ENCODE measurements at regions not wholly inside any gene's neighbourhood (a gene's known extent, or its start where the extent isn't known, plus 50 kb on each side); places are given as distances from the start of the nearest gene placed in this dataset.

- FAIRE-seq = no peak
These were observed 838.2 kb upstream of the CHAC2 start for GRCh38 chr2:52929412-52929811.

- no peak for FAIRE-seq
These were observed 847.9 kb upstream of the CHAC2 start for GRCh38 chr2:52919673-52920072.

- no peak for FAIRE-seq
These were observed 849.1 kb upstream of the CHAC2 start for GRCh38 chr2:52918551-52918950.

GRCh38 chr2:52916981-52917380 lies 850.6 kb upstream of the CHAC2 start:
- no peak for FAIRE-seq

GRCh38 chr2:52904355-52904891 lies 863.2 kb upstream of the CHAC2 start:
- FAIRE-seq = no peak

GRCh38 chr2:52897511-52898044 lies 870.0 kb upstream of the CHAC2 start:
- no peak for FAIRE-seq

GRCh38 chr2:52895726-52896340 lies 871.8 kb upstream of the CHAC2 start:
- no peak for FAIRE-seq

GRCh38 chr2:52886556-52886955 lies 881.0 kb upstream of the CHAC2 start:
- no peak for FAIRE-seq

GRCh38 chr2:52884761-52885352 lies 882.7 kb upstream of the CHAC2 start:
- no peak for FAIRE-seq

GRCh38 chr2:52882974-52883373 lies 884.6 kb upstream of the CHAC2 start:
- no peak for FAIRE-seq

- no peak for FAIRE-seq
These were observed 886.0 kb upstream of the CHAC2 start for GRCh38 chr2:52881606-52882005.

- FAIRE-seq = no peak
These were observed 886.7 kb upstream of the CHAC2 start for GRCh38 chr2:52880872-52881271.

- FAIRE-seq = no peak
These were observed 888.0 kb upstream of the CHAC2 start for GRCh38 chr2:52879561-52879960.

GRCh38 chr2:52877703-52878102 lies 889.9 kb upstream of the CHAC2 start:
- FAIRE-seq = no peak

GRCh38 chr2:52874466-52875106 lies 893.0 kb upstream of the CHAC2 start:
- FAIRE-seq = no peak

- no peak for FAIRE-seq
These were observed 904.8 kb upstream of the CHAC2 start for GRCh38 chr2:52862801-52863200.

GRCh38 chr2:52861596-52861995 lies 906.0 kb upstream of the CHAC2 start:
- FAIRE-seq = no peak

- no peak for FAIRE-seq
These were observed 908.5 kb upstream of the CHAC2 start for GRCh38 chr2:52859065-52859464.

- no peak for FAIRE-seq
These were observed 909.9 kb upstream of the CHAC2 start for GRCh38 chr2:52857722-52858121.

GRCh38 chr2:52852006-52852405 lies 915.6 kb upstream of the CHAC2 start:
- FAIRE-seq = no peak

- FAIRE-seq = no peak
These were observed 922.7 kb upstream of the CHAC2 start for GRCh38 chr2:52844701-52845423.

- FAIRE-seq = no peak
These were observed 931.7 kb upstream of the CHAC2 start for GRCh38 chr2:52835909-52836308.

- FAIRE-seq = no peak
These were observed 936.4 kb upstream of the CHAC2 start for GRCh38 chr2:52831216-52831615.
